Lower lobe of right lung (tissue), 2 donors: ENCODE measurements at regions not wholly inside any gene's neighbourhood (a gene's known extent, or its start where the extent isn't known, plus 50 kb on each side); places are given as distances from the start of the nearest gene placed in this dataset.

Source experiments
- ATAC-seq, 2 donors: fragments of 200-7000 bp; cut with Tn5 transposase; one replicate each; pipeline ENCODE4 v1.9.1; 2020 to 2022; ENCODE audit warnings: mild to moderate bottlenecking in 2 of 2, moderate library complexity in 2 of 2
- DNase-seq: peaks from one replicate; pipeline ENCODE4 v3.0.0-alpha.2; 2020
- H3K27ac ChIP-seq: fragments of 200-600 bp; one replicate; pipeline ENCODE4 v1.8.0; 2022
- H3K27me3 ChIP-seq: fragments of 200-600 bp; one replicate; pipeline ENCODE4 v1.8.0; 2022; ENCODE audit warnings: low read depth
- H3K36me3 ChIP-seq: fragments of 200-600 bp; one replicate; pipeline ENCODE4 v1.8.0; 2022; ENCODE audit warnings: mild to moderate bottlenecking
- H3K4me1 ChIP-seq: fragments of 200-600 bp; one replicate; pipeline ENCODE4 v1.8.0; 2022
- H3K4me3 ChIP-seq: fragments of 200-600 bp; one replicate; pipeline ENCODE4 v1.8.0; 2022; ENCODE audit warnings: mild to moderate bottlenecking
- H3K9me3 ChIP-seq: fragments of 200-600 bp; one replicate; pipeline ENCODE4 v1.8.0; 2022
- CTCF ChIP-seq: fragments of 200-600 bp; IDR thresholded peaks from one replicate; pipeline ENCODE4 v1.8.0; 2022; ENCODE audit warnings: antibody characterized with exemption, mild to moderate bottlenecking
- intact Hi-C: fragments of 100-400 bp; cut with DNase I; formaldehyde crosslinking; loops from one replicate; pipeline ENCODE4 v1.11.0; 2022
- donor health status: DM: no; HTN: yes; CAD: no; lungs with severe emphysema.

- TF ChIP-seq CTCF, result no peak
- DNase-seq, result no peak
- no peaks in the 10 kb centered on the region for H3K36me3 ChIP-seq
- intact Hi-C loops, result no loop called here
- no peaks in the 10 kb centered on the region for H3K4me1 ChIP-seq
- H3K27ac ChIP-seq, result no peak overlapping the region
- no peak for ATAC-seq
- H3K27me3 ChIP-seq, result no peaks in the 10 kb centered on the region
- no peak overlapping the region for H3K4me3 ChIP-seq
- H3K9me3 ChIP-seq, result no peaks in the 10 kb centered on the region
Measured at GRCh38 chr4:57710053-57710452, 599.9 kb upstream of the IGFBP7 start.

GRCh38 chr4:57691370-57691769 is 581.2 kb upstream of the IGFBP7 start:
- no peak for TF ChIP-seq CTCF
- H3K4me3 ChIP-seq, result no peak overlapping the region
- DNase-seq (no peak), ATAC-seq (no peak)
- no peaks in the 10 kb centered on the region for H3K9me3 ChIP-seq
- intact Hi-C loops, result no loop called here
- H3K4me1 ChIP-seq, result no peaks in the 10 kb centered on the region
- no peaks in the 10 kb centered on the region for H3K27me3 ChIP-seq
- no peak overlapping the region for H3K27ac ChIP-seq
- H3K36me3 ChIP-seq, result no peaks in the 10 kb centered on the region

GRCh38 chr4:57689693-57690205 is 579.6 kb upstream of the IGFBP7 start:
- no peak overlapping the region for H3K27ac ChIP-seq
- DNase-seq, result no peak
- no peak for TF ChIP-seq CTCF
- intact Hi-C loops, result no loop called here
- H3K4me1 ChIP-seq, result no peaks in the 10 kb centered on the region
- no peak for ATAC-seq
- H3K36me3 ChIP-seq, result no peaks in the 10 kb centered on the region
- H3K9me3 ChIP-seq, result no peaks in the 10 kb centered on the region
- no peak overlapping the region for H3K4me3 ChIP-seq
- no peaks in the 10 kb centered on the region for H3K27me3 ChIP-seq

- intact Hi-C loops, result no loop called here
- DNase-seq (no peak), ATAC-seq (no peak)
- Histone ChIP-seq H3K27me3 (no peaks in the 10 kb centered on the region), H3K4me3 (no peak overlapping the region), H3K27ac (no peak overlapping the region), H3K36me3 (no peaks in the 10 kb centered on the region), H3K4me1 (no peaks in the 10 kb centered on the region), H3K9me3 (no peaks in the 10 kb centered on the region)
- TF ChIP-seq CTCF, result no peak
Measured at GRCh38 chr4:57682275-57682674, 572.1 kb upstream of the IGFBP7 start.

- H3K4me1 ChIP-seq, result no peaks in the 10 kb centered on the region
- DNase-seq (no peak), ATAC-seq (no peak)
- no peak overlapping the region for H3K27ac ChIP-seq
- intact Hi-C loops, result no loop called here
- no peak for TF ChIP-seq CTCF
- no peaks in the 10 kb centered on the region for H3K27me3 ChIP-seq
- H3K36me3 ChIP-seq, result no peaks in the 10 kb centered on the region
- no peak overlapping the region for H3K4me3 ChIP-seq
- no peaks in the 10 kb centered on the region for H3K9me3 ChIP-seq
Measured at GRCh38 chr4:57679969-57680368, 569.8 kb upstream of the IGFBP7 start.

- Histone ChIP-seq H3K9me3 (no peaks in the 10 kb centered on the region), H3K4me1 (no peaks in the 10 kb centered on the region), H3K27me3 (no peaks in the 10 kb centered on the region), H3K4me3 (no peak overlapping the region), H3K27ac (no peak overlapping the region), H3K36me3 (no peaks in the 10 kb centered on the region)
- DNase-seq (no peak), ATAC-seq (no peak)
- intact Hi-C loops, result no loop called here
- no peak for TF ChIP-seq CTCF
Measured at GRCh38 chr4:57676394-57676793, 566.2 kb upstream of the IGFBP7 start.
